HG02840 (cell line): ENCODE measurements at regions not wholly inside any gene's neighbourhood (a gene's known extent, or its start where the extent isn't known, plus 50 kb on each side); places are given as distances from the start of the nearest gene placed in this dataset.

Experiments
- ATAC-seq: cut with Tn5 transposase; IDR thresholded peaks from one replicate; pipeline ENCODE4 v1.9.1; 2021; ENCODE audit warnings: mild to moderate bottlenecking, moderate library complexity, moderate number of reproducible peaks; ENCODE audit not compliant: unreplicated experiment, low FRiP score

DNA sequence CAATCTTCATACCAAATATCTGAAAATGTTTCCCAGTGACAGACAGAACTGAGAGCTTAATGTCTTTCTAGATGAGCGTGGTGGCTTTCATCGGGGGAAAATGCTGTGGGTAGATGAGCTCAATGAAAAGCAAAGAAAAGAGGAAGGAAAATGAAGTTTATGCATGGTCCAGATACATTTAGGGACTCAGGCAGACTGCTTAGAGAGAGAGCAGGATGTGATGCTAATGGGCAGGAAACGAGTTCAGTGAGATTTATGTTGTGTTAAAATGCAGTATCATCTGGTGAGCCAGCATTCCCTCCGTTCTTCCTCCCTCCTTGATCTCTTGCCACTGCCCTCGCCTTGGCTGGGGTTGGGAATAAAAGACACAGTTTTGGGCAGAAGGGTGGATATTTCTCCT is 229.2 kb downstream of the GBA3 start:
- no peak for ATAC-seq

DNA sequence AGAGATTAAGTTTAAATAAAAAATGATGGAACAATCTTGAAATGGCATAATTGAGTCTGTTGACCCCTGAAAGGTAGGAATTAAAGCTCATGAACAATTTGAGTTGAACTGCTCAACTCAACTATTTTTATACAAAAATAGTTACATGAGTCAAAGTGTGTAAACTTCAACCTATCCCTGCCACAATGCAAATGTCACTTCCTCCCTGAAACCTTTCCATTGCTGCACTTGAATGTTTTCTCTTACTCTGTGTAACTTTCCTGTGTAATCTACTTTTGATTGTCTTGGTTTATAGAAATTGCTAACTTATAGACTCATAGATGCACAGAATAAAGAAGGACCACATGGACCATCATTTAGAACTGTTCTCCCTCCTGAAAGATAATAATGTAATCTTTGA is 218.5 kb downstream of the GBA3 start:
- no peak for ATAC-seq

DNA sequence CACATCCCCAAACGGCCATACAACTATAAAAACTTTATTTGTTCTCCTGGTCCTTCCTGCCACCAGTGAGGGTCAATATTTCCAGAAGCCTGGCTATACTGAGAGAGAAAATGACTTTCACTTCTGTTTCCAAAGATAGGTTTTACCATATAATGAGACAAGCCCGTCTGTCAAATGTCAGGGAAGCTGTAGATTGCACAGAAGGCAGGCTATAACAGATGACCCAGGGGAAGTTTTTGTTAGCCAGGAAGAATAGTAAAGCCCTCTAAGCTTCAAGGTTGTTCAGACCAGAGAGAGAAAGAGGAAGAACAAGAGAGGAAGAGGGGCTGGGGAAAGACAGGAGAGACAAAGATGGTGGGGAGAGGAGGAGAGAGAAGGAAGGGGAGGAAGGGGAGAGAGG is 217.5 kb downstream of the GBA3 start:
- ATAC-seq = no peak

DNA sequence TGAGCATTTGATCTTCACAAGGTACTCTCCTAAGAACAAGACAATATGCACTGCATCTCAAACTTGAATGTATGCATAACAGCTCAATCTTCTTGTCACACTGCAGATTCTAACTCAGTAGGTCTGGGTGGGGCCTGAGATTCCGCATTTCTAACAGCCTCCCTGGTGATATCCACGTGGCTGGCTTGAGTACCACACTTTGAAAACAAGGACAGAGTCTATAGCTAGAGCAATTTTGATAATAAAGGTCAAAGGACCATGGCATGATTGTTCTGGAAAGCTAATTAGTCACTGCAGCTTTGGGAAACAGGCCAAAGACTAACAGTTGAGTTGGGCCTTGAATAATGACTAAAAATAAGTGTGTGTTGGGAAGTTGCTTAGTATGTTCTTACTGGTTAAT is 213.3 kb downstream of the GBA3 start:
- ATAC-seq = no peak

DNA sequence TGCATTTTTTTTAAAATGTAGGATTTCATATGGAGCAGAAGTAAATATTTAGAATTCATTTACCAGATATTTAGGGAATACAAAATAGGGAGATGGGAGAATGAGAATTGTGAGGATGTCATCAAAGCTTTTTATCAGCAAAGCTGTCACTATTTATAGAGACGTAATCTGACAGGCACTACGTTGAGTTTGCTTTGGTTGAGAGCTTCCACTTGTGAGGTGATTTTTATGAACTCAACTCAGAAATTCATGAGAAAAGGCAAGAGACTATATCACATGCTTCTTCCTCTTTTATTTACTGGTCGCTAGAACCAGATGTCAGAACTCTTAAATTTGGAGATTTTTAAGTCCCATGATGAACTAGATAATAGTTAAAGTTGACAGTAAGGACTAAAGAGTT is 211.2 kb downstream of the GBA3 start:
- no peak for ATAC-seq

DNA sequence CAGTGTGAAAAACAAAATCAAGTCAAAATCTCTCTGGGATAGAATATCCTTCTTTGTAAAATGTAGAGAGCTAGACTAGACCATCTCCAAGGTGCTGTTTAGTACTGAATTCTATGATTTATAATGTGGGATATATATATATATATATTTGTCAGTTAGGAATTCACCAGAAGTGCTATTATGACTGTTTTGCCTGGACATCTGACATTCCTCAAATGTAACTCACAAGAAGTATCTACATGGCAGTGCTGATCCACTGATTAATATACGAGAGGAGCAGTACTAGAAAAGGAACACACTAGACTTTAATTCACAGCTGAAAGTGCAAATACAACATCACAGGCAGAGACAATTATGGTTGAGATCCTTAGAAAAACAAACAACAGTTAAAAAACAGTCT is 208.9 kb downstream of the GBA3 start:
- no peak for ATAC-seq

DNA sequence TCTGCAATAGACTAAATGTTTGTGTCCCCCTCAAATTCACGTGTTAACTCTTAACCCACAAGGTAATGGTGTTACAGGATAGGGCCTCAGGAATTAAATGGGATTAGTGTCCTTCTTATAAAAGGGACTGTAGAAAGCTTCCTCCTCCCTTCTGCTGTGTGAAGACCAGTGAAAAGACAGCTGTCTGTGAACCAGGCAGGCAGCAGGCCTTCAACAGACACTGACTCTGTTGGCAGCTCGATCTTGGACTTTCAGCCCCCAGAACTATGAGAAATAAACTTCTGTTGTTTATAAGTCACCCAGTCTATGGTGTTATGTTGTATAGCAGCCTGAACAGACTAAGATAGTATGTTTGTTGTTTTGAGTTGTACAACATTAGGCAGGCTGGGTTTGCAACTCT is 208.1 kb downstream of the GBA3 start:
- ATAC-seq = no peak

DNA sequence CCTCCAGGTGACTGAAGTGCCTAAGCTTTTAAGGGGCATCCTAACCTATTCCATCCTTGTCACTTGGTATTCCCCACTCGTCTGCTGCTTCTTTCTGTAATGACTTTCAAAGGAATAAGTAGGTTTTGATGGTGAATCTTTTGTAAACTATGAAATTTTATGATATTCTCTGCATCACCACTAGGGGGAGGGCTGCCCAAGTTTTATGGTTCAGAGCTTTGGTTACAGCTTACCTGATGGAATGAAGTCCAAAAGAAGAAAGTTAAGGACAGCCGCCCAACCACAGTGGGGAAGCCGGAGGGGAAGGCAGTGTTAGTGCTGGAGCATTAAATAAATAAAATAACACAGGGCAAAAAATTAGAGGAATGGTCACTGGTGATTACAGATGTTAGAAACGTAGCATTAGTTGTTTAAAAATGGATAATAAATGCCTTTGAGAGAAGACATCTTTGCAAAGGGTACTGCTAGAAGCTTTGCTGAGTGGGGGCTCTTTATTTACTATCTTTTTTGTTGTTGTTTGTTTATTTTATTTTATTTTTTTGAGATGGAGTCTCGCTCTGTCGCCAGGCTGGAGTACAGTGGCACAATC is 204.9 kb downstream of the GBA3 start:
- ATAC-seq = no peak

DNA sequence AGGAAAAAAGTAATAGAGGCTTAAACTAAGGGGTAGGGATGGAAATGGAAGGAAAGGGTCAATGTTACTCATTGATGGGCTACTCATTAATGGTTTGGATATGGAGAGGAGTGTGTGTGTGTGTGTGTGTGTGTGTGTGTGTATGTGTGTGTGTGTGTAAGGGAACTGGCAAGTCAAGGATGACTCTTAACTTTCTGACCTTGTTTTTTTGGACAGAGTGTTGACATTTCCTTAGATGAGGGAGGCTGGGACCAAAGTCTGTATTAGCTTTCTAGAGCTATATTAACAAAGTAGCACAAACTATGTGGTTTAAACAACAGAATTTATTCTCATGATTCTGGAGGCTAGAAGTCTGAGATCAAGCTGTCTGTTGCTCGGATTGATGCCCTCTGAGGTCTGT is 202.7 kb downstream of the GBA3 start:
- no peak for ATAC-seq

DNA sequence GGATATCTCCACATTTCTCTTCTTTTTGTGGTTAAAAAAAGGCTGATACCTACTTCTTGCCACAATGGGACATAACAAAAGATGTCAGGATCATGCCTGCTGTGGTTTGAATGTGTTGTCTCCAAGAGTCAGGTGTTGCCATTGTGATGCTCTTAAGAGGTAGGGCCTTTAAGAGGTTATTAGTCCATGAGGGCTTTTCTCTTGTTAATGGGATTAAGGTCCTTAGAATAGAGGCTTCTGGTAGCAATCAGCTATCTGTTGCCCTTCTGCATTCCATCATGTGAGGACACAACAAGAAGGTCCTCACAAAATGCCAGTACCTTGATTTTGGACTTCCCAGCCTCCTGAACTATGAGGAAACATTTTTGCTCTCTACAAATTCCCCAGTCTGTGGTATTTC is 191.4 kb downstream of the GBA3 start:
- ATAC-seq = no peak

DNA sequence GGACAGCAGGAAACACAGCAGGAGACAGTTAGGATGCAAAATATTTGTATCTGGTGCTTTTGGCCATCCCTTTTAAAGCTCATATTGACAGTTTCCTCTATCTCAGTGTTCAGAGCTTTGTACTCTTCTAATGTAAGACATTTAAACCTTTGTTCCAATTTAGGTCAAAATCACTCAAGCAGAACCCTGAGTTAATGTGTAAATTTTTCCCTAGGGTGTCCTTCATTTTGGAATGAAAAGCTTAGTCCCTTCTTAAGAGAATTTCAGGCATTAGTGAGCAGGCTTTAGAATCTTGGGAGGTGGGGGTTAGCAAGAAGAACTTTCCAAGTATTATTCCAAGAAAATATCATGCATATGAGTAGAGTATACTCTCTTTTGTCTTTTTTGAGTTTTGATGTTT is 188.7 kb downstream of the GBA3 start:
- no peak for ATAC-seq

DNA sequence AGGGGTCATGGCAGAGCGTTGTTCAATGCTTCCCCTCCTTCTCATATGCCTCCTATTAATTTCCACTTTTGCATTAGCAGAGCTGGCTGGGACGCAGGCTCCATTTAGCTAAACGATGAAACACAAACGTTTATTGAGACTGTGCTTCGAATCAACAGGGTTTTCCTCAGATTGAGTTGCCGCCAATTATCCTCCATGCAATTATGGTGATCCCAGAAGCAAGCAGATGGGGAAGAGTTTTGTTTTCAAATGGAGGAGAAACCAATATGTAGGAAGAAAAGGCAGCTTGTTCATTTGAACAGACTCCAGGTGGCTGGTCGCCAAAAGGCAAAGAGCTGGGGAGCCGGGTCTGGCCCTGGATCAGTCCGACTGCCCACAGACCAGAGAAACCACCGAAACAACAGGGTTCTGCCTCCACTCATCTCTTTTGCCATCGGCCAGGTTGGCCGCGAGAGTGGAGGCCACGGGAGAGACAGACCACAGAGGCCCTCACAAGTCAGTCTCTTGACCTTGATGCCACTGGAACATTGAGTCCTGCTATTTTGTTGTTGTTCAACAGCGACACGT is 184.8 kb downstream of the GBA3 start:
- ATAC-seq = no peak

DNA sequence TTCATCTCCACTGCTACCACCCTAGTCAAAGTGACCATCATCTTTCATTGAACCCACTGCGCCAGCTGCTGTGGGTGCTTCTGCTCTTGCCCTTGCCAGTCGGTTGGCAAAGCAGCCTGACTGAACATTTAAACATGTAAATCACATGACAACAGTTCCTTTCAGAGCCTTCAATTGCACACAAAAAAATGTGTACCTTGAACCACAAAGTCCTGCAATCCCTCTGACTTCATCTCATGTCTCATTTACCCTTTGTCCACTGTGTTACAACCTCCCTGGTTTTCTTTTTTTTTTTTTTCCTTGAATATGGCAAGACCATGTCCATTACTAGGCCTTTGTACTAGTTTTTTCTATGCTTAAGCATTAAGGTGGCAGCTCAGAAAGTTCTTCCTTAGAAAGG is 183.5 kb downstream of the GBA3 start:
- no peak for ATAC-seq

DNA sequence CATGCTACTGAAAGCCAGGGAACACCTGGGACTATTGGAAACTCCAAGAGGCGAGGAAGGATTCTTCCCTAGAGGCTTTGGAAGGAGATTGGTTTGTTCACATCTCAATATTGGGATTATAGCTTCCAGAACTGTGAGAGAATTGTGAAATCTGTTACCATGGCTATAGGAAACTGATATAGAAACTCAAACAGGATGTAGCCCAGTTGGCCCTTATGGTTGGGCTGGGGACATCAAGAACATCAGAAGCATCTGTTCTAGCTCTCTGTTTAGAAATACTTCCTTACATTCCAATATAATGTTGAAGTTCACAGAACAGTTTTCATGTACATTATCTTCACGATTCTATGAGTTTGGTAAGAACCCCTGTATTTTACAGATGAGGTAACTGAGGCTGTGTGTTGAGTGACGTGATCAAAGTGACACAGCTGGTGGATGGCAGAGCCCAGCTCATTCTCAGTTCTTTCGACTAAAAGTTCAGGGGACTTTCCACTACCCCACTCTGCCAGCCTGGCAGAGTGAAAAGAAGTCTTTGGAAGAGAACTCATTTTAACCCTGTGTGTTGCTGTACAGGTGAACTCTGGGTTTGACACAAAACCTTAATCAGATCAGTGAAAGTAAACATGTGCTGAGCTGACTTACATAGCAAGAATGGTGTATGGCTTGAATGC is 183.0 kb downstream of the GBA3 start:
- ATAC-seq = no peak

DNA sequence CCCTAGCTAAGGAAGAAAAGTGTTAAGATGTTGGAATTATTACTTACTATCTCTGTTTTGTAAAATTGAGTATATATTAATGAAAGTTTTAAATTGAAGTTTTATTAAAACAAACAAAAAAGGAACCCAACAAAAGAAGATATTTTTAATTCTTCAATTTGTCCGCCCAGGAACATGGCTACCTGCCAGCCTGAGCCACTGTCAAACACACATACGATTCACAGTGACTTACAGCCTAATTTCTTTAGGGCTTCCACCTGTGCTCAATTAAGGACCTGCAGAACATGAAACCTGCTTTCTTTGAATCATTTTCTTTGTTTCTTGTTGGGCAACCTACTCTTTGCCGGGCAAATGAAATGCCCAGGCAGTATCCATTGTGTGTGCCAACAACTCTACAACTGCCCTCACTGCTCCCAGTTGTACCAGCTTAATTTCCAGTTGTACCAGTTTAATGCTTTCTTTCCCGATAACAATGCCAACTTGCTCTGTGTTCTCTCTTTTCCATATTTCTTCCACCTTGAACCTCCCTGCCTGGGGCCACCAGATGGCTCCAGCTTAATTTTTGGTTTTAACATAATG is 181.7 kb downstream of the GBA3 start:
- no peak for ATAC-seq

DNA sequence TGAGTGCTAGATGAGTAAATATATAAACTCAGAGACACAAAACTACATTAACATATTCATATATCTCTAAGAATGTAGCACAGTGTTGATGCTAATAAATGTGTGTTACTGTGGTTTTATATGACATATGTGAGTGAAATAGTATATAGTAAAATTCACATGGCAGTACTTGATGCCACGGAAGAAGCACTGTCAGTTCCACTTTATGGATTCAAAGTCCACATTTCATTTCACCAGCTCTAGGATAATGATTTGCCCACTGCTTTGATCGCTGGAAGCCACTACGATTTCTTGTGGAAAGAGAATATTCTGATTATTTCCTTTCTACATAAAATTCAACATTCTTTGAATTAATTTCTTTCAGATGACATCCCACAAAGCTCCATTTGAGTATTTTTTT is 181.2 kb downstream of the GBA3 start:
- ATAC-seq = no peak

DNA sequence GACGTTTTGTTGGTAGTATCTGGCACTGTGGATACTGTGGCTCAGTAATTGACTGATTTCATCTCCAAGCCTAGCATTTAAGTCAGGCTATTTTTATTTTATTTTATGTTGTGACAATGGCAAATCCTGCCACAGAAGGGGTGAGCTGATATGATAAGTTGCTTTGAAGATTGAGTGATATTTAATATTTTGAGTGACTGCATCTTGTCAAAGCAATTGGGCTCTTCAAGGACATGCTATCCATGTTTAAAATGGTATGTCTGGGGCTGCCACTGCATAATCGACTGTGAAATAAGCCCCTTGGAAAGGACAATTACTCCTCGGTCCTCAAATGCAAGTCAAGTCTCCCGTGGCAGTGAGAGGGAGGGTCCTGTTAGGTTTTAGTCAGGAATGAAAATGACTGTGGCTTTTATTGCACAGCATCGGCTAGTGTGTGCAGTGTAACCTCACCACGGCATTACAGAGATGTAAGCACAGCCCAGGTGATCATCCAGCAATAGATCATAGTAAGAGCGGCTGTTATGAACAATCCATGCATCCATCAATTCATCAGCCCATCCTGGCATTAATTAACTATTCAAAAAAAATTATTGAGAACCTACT is 178.2 kb downstream of the GBA3 start:
- no peak for ATAC-seq

DNA sequence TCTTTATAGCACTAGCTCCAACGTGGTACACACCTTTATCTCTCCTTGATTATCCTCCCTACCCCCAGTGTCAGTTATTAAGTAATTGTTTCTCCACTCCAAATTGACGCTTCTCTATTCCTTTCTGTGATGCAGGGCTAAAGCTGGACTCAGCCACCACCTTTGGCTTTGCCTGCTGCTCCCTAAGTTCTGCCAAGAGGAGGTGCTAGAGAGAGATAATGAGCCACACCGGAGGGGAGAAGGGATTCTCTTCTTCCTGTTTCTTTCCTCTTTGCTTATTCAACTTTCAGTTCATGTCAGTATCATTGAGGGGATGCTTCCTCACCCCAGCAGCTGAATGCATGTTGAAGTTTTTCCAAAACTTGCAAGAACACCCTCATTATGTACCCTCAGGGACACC is 176.5 kb downstream of the GBA3 start:
- ATAC-seq = no peak
